ENCODE measurements at regions not wholly inside any gene's neighbourhood (a gene's known extent, or its start where the extent isn't known, plus 50 kb on each side); places are given as distances from the start of the nearest gene placed in this dataset.

DNA sequence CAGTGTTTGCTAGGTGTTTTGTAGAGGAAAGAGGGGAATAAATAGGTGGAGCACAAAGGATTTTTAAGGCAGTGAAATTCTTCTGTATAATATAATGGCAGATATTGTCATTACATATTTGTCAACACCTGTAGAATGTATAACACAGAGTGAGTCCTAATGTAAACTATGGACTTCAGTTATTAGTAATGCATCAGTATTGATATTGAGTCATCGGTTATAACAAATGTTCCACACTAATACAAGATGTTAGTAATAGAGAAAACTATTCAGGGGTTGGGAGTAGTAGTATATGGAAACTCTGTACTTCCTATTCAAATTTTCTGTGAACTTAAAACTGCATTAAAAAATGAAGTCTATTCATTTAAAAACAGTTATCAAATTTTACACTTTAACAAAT is 299.2 kb downstream of the UBE3D start:
- TF ChIP-seq TEAD4 (IDR thresholded peaks at IDR 0.05; ENCODE audit: borderline replicate concordance, insufficient read depth) (no peak), FOXM1 (IDR thresholded peaks at IDR 0.05; ENCODE audit: low read depth) (no peak), FOSL2 (IDR thresholded peaks at IDR 0.05; ENCODE audit: borderline replicate concordance, low read depth) (0 out of 2 replicates have a peak, but pooled peaks have one; percentile 5), NRF1 (IDR thresholded peaks at IDR 0.05; ENCODE audit: low read depth, low read length) (no peak), YY1 (IDR thresholded peaks at IDR 0.05; ENCODE audit: low read depth) (no peak)
- CTCF ChIA-PET = no interaction called here
- no peaks in the 10 kb centered on the region for H4K20me1 ChIP-seq (ENCODE audit: insufficient read depth)
- 81% methylated on average over 1 of the region's 1 CpG for WGBS (ENCODE audit: low lambda C conversion rate)
- H3K36me3 ChIP-seq (replicated peaks in 1 of 2; ENCODE audit: control insufficient read depth in 1 of 2, insufficient read depth in 2 of 2, low read length in 1 of 2) = no peaks in the 10 kb centered on the region
- H2AFZ ChIP-seq (ENCODE audit: low read depth) = no peak overlapping the region
- H3K4me3 ChIP-seq (ENCODE audit: low read depth in 2 of 2, low read length in 1 of 2) = no peak overlapping the region
- H3F3A ChIP-seq (replicated peaks; ENCODE audit: insufficient read depth) = no peaks in the 10 kb centered on the region
- no peaks in the 10 kb centered on the region for H3K9me2 ChIP-seq
- no peak overlapping the region for H3K9ac ChIP-seq
- H3K79me2 ChIP-seq (ENCODE audit: insufficient read depth) = no peaks in the 10 kb centered on the region
- no peak overlapping the region for H3K4me2 ChIP-seq
- POLR2A ChIA-PET = no interaction called here
- H3K4me1 ChIP-seq (ENCODE audit: control insufficient read depth in 1 of 2, insufficient read depth in 2 of 2, low read depth in 1 of 2, low read length in 1 of 2) = no peaks in the 10 kb centered on the region; a peak in 1 of 4 replicates
- no peak for DNase-seq
- no peaks in the 10 kb centered on the region for H3K27me3 ChIP-seq (ENCODE audit: insufficient read depth)
- no peaks in the 10 kb centered on the region for H3K9me3 ChIP-seq
- no peak overlapping the region for H3K27ac ChIP-seq (ENCODE audit: low read depth in 2 of 2, low read length in 1 of 2)

DNA sequence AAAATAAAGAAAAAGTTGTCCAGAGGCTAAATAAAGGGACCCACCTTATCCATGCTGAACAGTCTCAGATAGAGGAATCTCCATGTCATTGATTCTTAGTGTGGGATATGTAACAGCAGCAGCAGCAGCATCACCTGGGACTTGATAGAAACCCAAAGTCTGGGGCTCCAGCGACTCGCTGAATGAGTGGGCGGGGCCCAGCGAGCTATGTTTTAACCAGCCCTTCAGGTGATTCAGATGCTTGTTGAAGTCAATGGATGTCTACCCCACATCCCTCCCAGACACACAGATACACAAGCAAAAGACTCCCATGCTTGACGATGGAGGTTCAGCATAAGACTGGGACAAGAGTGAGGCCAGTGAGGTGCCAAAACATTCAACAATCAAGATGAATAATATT is 298.6 kb downstream of the UBE3D start:
- Histone ChIP-seq H3K36me3 (replicated peaks in 1 of 2; ENCODE audit: control insufficient read depth in 1 of 2, insufficient read depth in 2 of 2, low read length in 1 of 2) (no peaks in the 10 kb centered on the region), H3K79me2 (ENCODE audit: insufficient read depth) (no peaks in the 10 kb centered on the region), H2AFZ (ENCODE audit: low read depth) (no peak overlapping the region), H3K27me3 (ENCODE audit: insufficient read depth) (no peaks in the 10 kb centered on the region), H3K4me1 (ENCODE audit: control insufficient read depth in 1 of 2, insufficient read depth in 2 of 2, low read depth in 1 of 2, low read length in 1 of 2) (no peaks in the 10 kb centered on the region; a peak in 1 of 4 replicates), H3K4me2 (no peak overlapping the region), H3K9me3 (no peaks in the 10 kb centered on the region), H4K20me1 (ENCODE audit: insufficient read depth) (no peaks in the 10 kb centered on the region), H3F3A (replicated peaks; ENCODE audit: insufficient read depth) (no peaks in the 10 kb centered on the region), H3K9me2 (no peaks in the 10 kb centered on the region), H3K4me3 (ENCODE audit: low read depth in 2 of 2, low read length in 1 of 2) (no peak overlapping the region), H3K27ac (ENCODE audit: low read depth in 2 of 2, low read length in 1 of 2) (no peak overlapping the region), H3K9ac (no peak overlapping the region)
- CTCF ChIA-PET = interaction anchor here (1.7 kb wide), 1 partner anchor 496 kb away, joined by 3 read pairs; no protein-coding TSS in a partner anchor
- WGBS (ENCODE audit: low lambda C conversion rate) = 95% methylated on average over 5 of the region's 5 CpGs
- TF ChIP-seq, protein P1, sequence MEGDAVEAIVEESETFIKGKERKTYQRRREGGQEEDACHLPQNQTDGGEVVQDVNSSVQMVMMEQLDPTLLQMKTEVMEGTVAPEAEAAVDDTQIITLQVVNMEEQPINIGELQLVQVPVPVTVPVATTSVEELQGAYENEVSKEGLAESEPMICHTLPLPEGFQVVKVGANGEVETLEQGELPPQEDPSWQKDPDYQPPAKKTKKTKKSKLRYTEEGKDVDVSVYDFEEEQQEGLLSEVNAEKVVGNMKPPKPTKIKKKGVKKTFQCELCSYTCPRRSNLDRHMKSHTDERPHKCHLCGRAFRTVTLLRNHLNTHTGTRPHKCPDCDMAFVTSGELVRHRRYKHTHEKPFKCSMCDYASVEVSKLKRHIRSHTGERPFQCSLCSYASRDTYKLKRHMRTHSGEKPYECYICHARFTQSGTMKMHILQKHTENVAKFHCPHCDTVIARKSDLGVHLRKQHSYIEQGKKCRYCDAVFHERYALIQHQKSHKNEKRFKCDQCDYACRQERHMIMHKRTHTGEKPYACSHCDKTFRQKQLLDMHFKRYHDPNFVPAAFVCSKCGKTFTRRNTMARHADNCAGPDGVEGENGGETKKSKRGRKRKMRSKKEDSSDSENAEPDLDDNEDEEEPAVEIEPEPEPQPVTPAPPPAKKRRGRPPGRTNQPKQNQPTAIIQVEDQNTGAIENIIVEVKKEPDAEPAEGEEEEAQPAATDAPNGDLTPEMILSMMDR (IDR thresholded peaks at IDR 0.05) = no peak
- TF ChIP-seq, protein P2, sequence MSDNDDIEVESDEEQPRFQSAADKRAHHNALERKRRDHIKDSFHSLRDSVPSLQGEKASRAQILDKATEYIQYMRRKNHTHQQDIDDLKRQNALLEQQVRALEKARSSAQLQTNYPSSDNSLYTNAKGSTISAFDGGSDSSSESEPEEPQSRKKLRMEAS (IDR thresholded peaks at IDR 0.05; ENCODE audit: low read depth) = no peak
- TF ChIP-seq RFX5 (IDR thresholded peaks at IDR 0.05; ENCODE audit: low read length) (no peak), JUND (IDR thresholded peaks at IDR 0.05) (no peak), POLR2AphosphoS5 (IDR thresholded peaks at IDR 0.05; ENCODE audit: low read depth, low read length) (no peak), EZH2phosphoT487 (IDR thresholded peaks at IDR 0.05; ENCODE audit: borderline replicate concordance, low read depth) (no peak), SMC3 (IDR thresholded peaks at IDR 0.05; ENCODE audit: low read depth, low read length) (no peak), EP300 (IDR thresholded peaks at IDR 0.05; ENCODE audit: borderline replicate concordance in 1 of 2, low read depth in 1 of 2, low read length in 1 of 2) (no peak)
- no peak for DNase-seq
- POLR2A ChIA-PET = no interaction called here

Data from SK-N-SH (cell line).